Activated B cell treated with CpG ODN at 0.5 μM for 24 hours (primary cell): ENCODE measurements at regions not wholly inside any gene's neighbourhood (a gene's known extent, or its start where the extent isn't known, plus 50 kb on each side); places are given as distances from the start of the nearest gene placed in this dataset.

ENCODE experiments used
- ATAC-seq: fragments of 200-7000 bp; cut with Tn5 transposase; one replicate; pipeline ENCODE4 v1.10.0; 2021; ENCODE audit warnings: low read depth, mild to moderate bottlenecking, moderate library complexity
- CTCF ChIA-PET: fragments of 350-600 bp; sonication (Branson Sonifier 250); formaldehyde crosslinking; loops from one replicate; lab custom pipeline; 2021; ENCODE audit warnings: antibody characterized with exemption; lab: Charles Lee
- POLR2A ChIA-PET: fragments of 350-600 bp; sonication (Branson Sonifier 250); formaldehyde crosslinking; loops from one replicate; lab custom pipeline; 2021; ENCODE audit warnings: antibody characterized with exemption; lab: Charles Lee
- DNase-seq: peaks from one replicate; pipeline ENCODE4 v3.0.0; 2022
- H3K27ac Mint-ChIP-seq: one replicate; pipeline ENCODE4 v1.8.0; 2020; ENCODE audit warnings: mixed read lengths
- H3K27me3 Mint-ChIP-seq: one replicate; pipeline ENCODE4 v1.8.0; 2021; ENCODE audit warnings: mixed read lengths
- H3K36me3 Mint-ChIP-seq: one replicate; pipeline ENCODE4 v1.8.0; 2021; ENCODE audit warnings: low read depth, mixed read lengths
- H3K4me1 Mint-ChIP-seq: one replicate; pipeline ENCODE4 v1.8.0; 2021; ENCODE audit warnings: mixed read lengths
- H3K4me3 Mint-ChIP-seq: one replicate; pipeline ENCODE4 v1.8.0; 2020; ENCODE audit warnings: mild to moderate bottlenecking, mixed read lengths
- H3K9me3 Mint-ChIP-seq: one replicate; pipeline ENCODE4 v1.8.0; 2020; ENCODE audit warnings: mixed read lengths
- CTCF ChIP-seq: fragments of 200-600 bp; IDR thresholded peaks from one replicate; pipeline ENCODE4 v1.8.0; 2022; ENCODE audit warnings: antibody characterized with exemption, mild to moderate bottlenecking
- intact Hi-C: fragments of 100-400 bp; cut with micrococcal nuclease; formaldehyde crosslinking; loops from one replicate; pipeline ENCODE4 v1.15.1; 2024

- Mint-ChIP-seq H3K27me3 (peaks cover 1% of the 10 kb centered on the region), H3K36me3 (no peaks in the 10 kb centered on the region), H3K9me3 (peaks cover 11% of the 10 kb centered on the region), H3K27ac (no peak overlapping the region), H3K4me3 (no peak overlapping the region), H3K4me1 (no peaks in the 10 kb centered on the region)
- ChIA-PET POLR2A (no interaction called here), CTCF (no interaction called here)
- DNase-seq (no peak), ATAC-seq (no peak)
- no peak for TF ChIP-seq CTCF
- intact Hi-C loops, result no loop called here
Measured at GRCh38 chr19:56966225-56966696, 125.7 kb upstream of the PEG3 start.

GRCh38 chr19:56966697-56967299, 126.3 kb upstream of the PEG3 start:
- no peak for TF ChIP-seq CTCF
- intact Hi-C loops, result no loop called here
- Mint-ChIP-seq H3K9me3 (peaks cover 11% of the 10 kb centered on the region), H3K27ac (no peak overlapping the region), H3K36me3 (no peaks in the 10 kb centered on the region), H3K4me1 (no peaks in the 10 kb centered on the region), H3K27me3 (peaks cover 1% of the 10 kb centered on the region), H3K4me3 (no peak overlapping the region)
- POLR2A ChIA-PET, result no interaction called here
- ATAC-seq (no peak), DNase-seq (no peak)
- CTCF ChIA-PET, result no interaction called here

- no peak overlapping the region for H3K27ac Mint-ChIP-seq
- ChIA-PET CTCF (no interaction called here), POLR2A (no interaction called here)
- H3K27me3 Mint-ChIP-seq, result peaks cover 1% of the 10 kb centered on the region
- ATAC-seq, result no peak
- H3K9me3 Mint-ChIP-seq, result peaks cover 14% of the 10 kb centered on the region
- intact Hi-C loops, result no loop called here
- no peaks in the 10 kb centered on the region for H3K36me3 Mint-ChIP-seq
- no peak for TF ChIP-seq CTCF
- no peak overlapping the region for H3K4me3 Mint-ChIP-seq
- DNase-seq, result no peak
- no peaks in the 10 kb centered on the region for H3K4me1 Mint-ChIP-seq
Measured at GRCh38 chr19:56969156-56969555, 128.6 kb upstream of the PEG3 start.

- Mint-ChIP-seq H3K9me3 (peaks cover 13% of the 10 kb centered on the region), H3K4me3 (no peak overlapping the region), H3K36me3 (no peaks in the 10 kb centered on the region), H3K27me3 (no peaks in the 10 kb centered on the region), H3K27ac (no peak overlapping the region), H3K4me1 (no peaks in the 10 kb centered on the region)
- ATAC-seq (no peak), DNase-seq (no peak)
- ChIA-PET POLR2A (no interaction called here), CTCF (no interaction called here)
- TF ChIP-seq CTCF, result no peak
- intact Hi-C loops, result no loop called here
Measured at GRCh38 chr19:56969759-56970178, 129.2 kb upstream of the PEG3 start.

GRCh38 chr19:56971230-56971629, 130.7 kb upstream of the PEG3 start:
- TF ChIP-seq CTCF, result no peak
- CTCF ChIA-PET, result no interaction called here
- POLR2A ChIA-PET, result no interaction called here
- no peaks in the 10 kb centered on the region for H3K4me1 Mint-ChIP-seq
- H3K4me3 Mint-ChIP-seq, result no peak overlapping the region
- H3K36me3 Mint-ChIP-seq, result no peaks in the 10 kb centered on the region
- ATAC-seq (no peak), DNase-seq (no peak)
- no peaks in the 10 kb centered on the region for H3K27me3 Mint-ChIP-seq
- H3K9me3 Mint-ChIP-seq, result peaks cover 10% of the 10 kb centered on the region
- intact Hi-C loops, result no loop called here
- H3K27ac Mint-ChIP-seq, result no peak overlapping the region
